DOHH2 (cell line): ENCODE measurements at regions not wholly inside any gene's neighbourhood (a gene's known extent, or its start where the extent isn't known, plus 50 kb on each side); places are given as distances from the start of the nearest gene placed in this dataset.

Experiments used
- H3F3A ChIP-seq: fragments of 200-600 bp; sonication (generic), shearing (Covaris generic); 2 replicates; pipeline ENCODE4 v1.6.0; 2016; ENCODE audit warnings: antibody characterized with exemption, mild to moderate bottlenecking; ENCODE audit not compliant: control insufficient read depth, insufficient read depth
- H3K27ac ChIP-seq: fragments of 200-600 bp; sonication (generic); 2 replicates; pipeline ENCODE4 v1.5.1; 2014; ENCODE audit warnings: low read depth, mild to moderate bottlenecking, low read length, moderate library complexity
- H3K27me3 ChIP-seq: fragments of 200-600 bp; sonication (generic); 2 replicates; pipeline ENCODE4 v1.6.1; 2014; ENCODE audit warnings: mild to moderate bottlenecking, low read length, mixed read lengths; ENCODE audit not compliant: control insufficient read depth
- H3K36me3 ChIP-seq: fragments of 200-600 bp; sonication (generic); 2 replicates; pipeline ENCODE4 v1.6.1; 2014; ENCODE audit warnings: mild to moderate bottlenecking, low read length, moderate library complexity, mixed read lengths; ENCODE audit not compliant: control insufficient read depth
- H3K4me1 ChIP-seq: fragments of 200-600 bp; sonication (generic); 2 replicates; pipeline ENCODE4 v1.6.1; 2014; ENCODE audit warnings: mild to moderate bottlenecking, low read length, mixed read lengths; ENCODE audit not compliant: control insufficient read depth
- H3K4me2 ChIP-seq: fragments of 200-600 bp; sonication (generic); 2 replicates; pipeline ENCODE4 v1.6.0; 2014; ENCODE audit warnings: mild to moderate bottlenecking, low read length, moderate library complexity
- H3K4me3 ChIP-seq: fragments of 200-600 bp; sonication (generic); 2 replicates; pipeline ENCODE4 v1.5.1; 2014; ENCODE audit warnings: mild to moderate bottlenecking, low read length, mixed read lengths
- H3K79me2 ChIP-seq: fragments of 200-600 bp; sonication (generic); 2 replicates; pipeline ENCODE4 v1.6.1; 2014; ENCODE audit warnings: mild to moderate bottlenecking, low read length, mixed read lengths; ENCODE audit not compliant: control insufficient read depth
- H3K9me2 ChIP-seq: fragments of 200-600 bp; sonication (generic); replicated peaks from 2 replicates; pipeline ENCODE4 v1.6.1; 2014; ENCODE audit warnings: mild to moderate bottlenecking, low read length, mixed read lengths; ENCODE audit not compliant: control insufficient read depth
- H3K9me3 ChIP-seq: fragments of 200-600 bp; sonication (generic); 2 replicates; pipeline ENCODE4 v1.6.1; 2014; ENCODE audit warnings: antibody characterized with exemption, low read length, mixed read lengths; ENCODE audit not compliant: control insufficient read depth, insufficient read depth
- H4K20me1 ChIP-seq: fragments of 200-600 bp; sonication (generic); 2 replicates; pipeline ENCODE4 v1.6.0; 2014; ENCODE audit warnings: low read depth, mild to moderate bottlenecking, antibody characterized with exemption, low read length, moderate library complexity; ENCODE audit not compliant: control insufficient read depth, insufficient read depth
- CTCF ChIP-seq: fragments of 200-600 bp; sonication (generic); IDR thresholded peaks from one replicate; pipeline ENCODE4 v1.5.1; 2014; ENCODE audit warnings: antibody characterized with exemption, mild to moderate bottlenecking, low read depth, low read length; ENCODE audit not compliant: poor library complexity, severe bottlenecking
- EZH2phosphoT487 ChIP-seq: fragments of 200-600 bp; sonication (generic); IDR thresholded peaks from 2 replicates; pipeline ENCODE4 v1.6.1; 2017; ENCODE audit warnings: borderline replicate concordance, mild to moderate bottlenecking, antibody characterized with exemption, low read length, moderate library complexity, mixed read lengths

- H3K27ac ChIP-seq = no peak overlapping the region
- H3K4me1 ChIP-seq = no peaks in the 10 kb centered on the region
- H3K9me3 ChIP-seq = no peaks in the 10 kb centered on the region
- no peak overlapping the region for H3K4me3 ChIP-seq
- H3F3A ChIP-seq = no peaks in the 10 kb centered on the region
- H3K4me2 ChIP-seq = no peak overlapping the region
- no peaks in the 10 kb centered on the region for H4K20me1 ChIP-seq
- TF ChIP-seq CTCF (no peak), EZH2phosphoT487 (no peak)
- no peaks in the 10 kb centered on the region for H3K9me2 ChIP-seq
- no peaks in the 10 kb centered on the region for H3K36me3 ChIP-seq
- no peaks in the 10 kb centered on the region for H3K27me3 ChIP-seq
- H3K79me2 ChIP-seq = no peaks in the 10 kb centered on the region
Measured at GRCh38 chr4:98712607-98713006, 54.2 kb upstream of the TSPAN5 start.

- Histone ChIP-seq H3K79me2 (no peaks in the 10 kb centered on the region), H3K27me3 (no peaks in the 10 kb centered on the region), H3K4me3 (no peak overlapping the region), H3K9me2 (no peaks in the 10 kb centered on the region), H3K27ac (no peak overlapping the region), H3K9me3 (no peaks in the 10 kb centered on the region), H3K4me1 (no peaks in the 10 kb centered on the region), H3F3A (no peaks in the 10 kb centered on the region), H4K20me1 (no peaks in the 10 kb centered on the region), H3K4me2 (no peak overlapping the region), H3K36me3 (no peaks in the 10 kb centered on the region)
- TF ChIP-seq CTCF (no peak), EZH2phosphoT487 (no peak)
Measured at GRCh38 chr4:98711526-98711925, 53.1 kb upstream of the TSPAN5 start.

GRCh38 chr4:98710831-98711230 is 52.4 kb upstream of the TSPAN5 start:
- Histone ChIP-seq H3K9me2 (no peaks in the 10 kb centered on the region), H3K4me2 (no peak overlapping the region), H3K27me3 (no peaks in the 10 kb centered on the region), H3K36me3 (no peaks in the 10 kb centered on the region), H3K9me3 (no peaks in the 10 kb centered on the region), H3K4me1 (no peaks in the 10 kb centered on the region), H4K20me1 (no peaks in the 10 kb centered on the region), H3K79me2 (no peaks in the 10 kb centered on the region), H3K27ac (no peak overlapping the region), H3K4me3 (no peak overlapping the region), H3F3A (no peaks in the 10 kb centered on the region)
- TF ChIP-seq EZH2phosphoT487 (no peak), CTCF (no peak)
